ENCODE measurements at regions not wholly inside any gene's neighbourhood (a gene's known extent, or its start where the extent isn't known, plus 50 kb on each side); places are given as distances from the start of the nearest gene placed in this dataset.

GRCh38 chr6:4487538-4487937 is 288.7 kb upstream of the CDYL start:
- intact Hi-C loops (cut with DNase I), result no loop called here
- WGBS, 2 donors, result 61 to 84% methylated on average over 2 of the region's 2 CpGs
- Histone ChIP-seq H3K9me3 (peaks cover 0 to 7% (median 5%) of the 10 kb centered on the region in 4 donors), H3K4me3 (no peak overlapping the region), H3K27ac (no peak overlapping the region), H3K36me3 (no peaks in the 10 kb centered on the region), H3K4me1 (no peaks in the 10 kb centered on the region), H3K27me3 (no peaks in the 10 kb centered on the region)
- DNase-seq, result no peak
- no peak for TF ChIP-seq EP300 (IDR thresholded peaks at IDR 0.05)
- no peak for TF ChIP-seq POLR2AphosphoS5 (IDR thresholded peaks at IDR 0.05)
- no peak for TF ChIP-seq CTCF (IDR thresholded peaks at IDR 0.05)
- TF ChIP-seq POLR2A (IDR thresholded peaks at IDR 0.05), result no peak

- Histone ChIP-seq H3K4me1 (no peaks in the 10 kb centered on the region), H3K4me3 (no peak overlapping the region), H3K36me3 (no peaks in the 10 kb centered on the region), H3K27ac (no peak overlapping the region), H3K27me3 (no peaks in the 10 kb centered on the region), H3K9me3 (peaks cover 0 to 7% (median 5%) of the 10 kb centered on the region in 4 donors)
- no peak for TF ChIP-seq CTCF (IDR thresholded peaks at IDR 0.05)
- TF ChIP-seq EP300 (IDR thresholded peaks at IDR 0.05), result no peak
- TF ChIP-seq POLR2AphosphoS5 (IDR thresholded peaks at IDR 0.05), result no peak
- no peak for TF ChIP-seq POLR2A (IDR thresholded peaks at IDR 0.05)
- no peak for DNase-seq
- WGBS, 2 donors, result 71 to 88% methylated on average over 7 of the region's 7 CpGs
- intact Hi-C loops (cut with DNase I), result no loop called here
These were observed 289.5 kb upstream of the CDYL start for GRCh38 chr6:4486568-4487315.

- no peak overlapping the region for H3K27ac ChIP-seq
- H3K4me1 ChIP-seq, result no peaks in the 10 kb centered on the region
- H3K36me3 ChIP-seq, result no peaks in the 10 kb centered on the region
- H3K4me3 ChIP-seq, result no peak overlapping the region
- TF ChIP-seq CTCF (IDR thresholded peaks at IDR 0.05), result no peak
- no peak for TF ChIP-seq POLR2AphosphoS5 (IDR thresholded peaks at IDR 0.05)
- no peak for TF ChIP-seq POLR2A (IDR thresholded peaks at IDR 0.05)
- TF ChIP-seq EP300 (IDR thresholded peaks at IDR 0.05), result no peak
- 91 to 93% methylated on average over 5 of the region's 5 CpGs for WGBS, 2 donors
- intact Hi-C loops (cut with DNase I), result no loop called here
- DNase-seq, result no peak
- peaks cover 0 to 7% (median 5%) of the 10 kb centered on the region in 4 donors for H3K9me3 ChIP-seq
- no peaks in the 10 kb centered on the region for H3K27me3 ChIP-seq
These were observed 290.5 kb upstream of the CDYL start for GRCh38 chr6:4485735-4486134.

- Histone ChIP-seq H3K36me3 (no peaks in the 10 kb centered on the region), H3K9me3 (no peaks in the 10 kb centered on the region), H3K4me3 (no peak overlapping the region), H3K27me3 (no peaks in the 10 kb centered on the region), H3K27ac (no peak overlapping the region), H3K4me1 (no peaks in the 10 kb centered on the region)
- DNase-seq, result no peak
- 96 to 97% methylated on average over 29 of the region's 29 CpGs for WGBS, 2 donors
- intact Hi-C loops (cut with DNase I), result no loop called here
- TF ChIP-seq POLR2AphosphoS5 (IDR thresholded peaks at IDR 0.05), result no peak
These were observed 293.7 kb upstream of the CDYL start for GRCh38 chr6:4482461-4482860.

- intact Hi-C loops (cut with DNase I), result no loop called here
- Histone ChIP-seq H3K27ac (no peak overlapping the region), H3K4me1 (no peaks in the 10 kb centered on the region), H3K36me3 (no peaks in the 10 kb centered on the region), H3K9me3 (no peaks in the 10 kb centered on the region), H3K4me3 (no peak overlapping the region), H3K27me3 (no peaks in the 10 kb centered on the region)
- TF ChIP-seq EP300 (IDR thresholded peaks at IDR 0.05) (no peak), POLR2AphosphoS5 (IDR thresholded peaks at IDR 0.05) (no peak), CTCF (IDR thresholded peaks at IDR 0.05) (no peak), POLR2A (IDR thresholded peaks at IDR 0.05) (no peak)
- 77 to 84% methylated on average over 10 of the region's 10 CpGs for WGBS, 2 donors
- no peak for DNase-seq
These were observed 295.1 kb upstream of the CDYL start for GRCh38 chr6:4480788-4481735.

All from sigmoid colon (tissue), 6 donors.